Urothelium cell line (cell line): ENCODE measurements at regions not wholly inside any gene's neighbourhood (a gene's known extent, or its start where the extent isn't known, plus 50 kb on each side); places are given as distances from the start of the nearest gene placed in this dataset.

ENCODE experiments used
- DNase-seq: peaks from one replicate; pipeline ENCODE4 v3.0.0; 2011; ENCODE audit warnings: low spot score, mixed read lengths
- FAIRE-seq: peaks from 2 replicates; lab custom pipeline; 2011; peaks lifted over from hg19 to GRCh38; lab: Jason Lieb, UNC

DNA sequence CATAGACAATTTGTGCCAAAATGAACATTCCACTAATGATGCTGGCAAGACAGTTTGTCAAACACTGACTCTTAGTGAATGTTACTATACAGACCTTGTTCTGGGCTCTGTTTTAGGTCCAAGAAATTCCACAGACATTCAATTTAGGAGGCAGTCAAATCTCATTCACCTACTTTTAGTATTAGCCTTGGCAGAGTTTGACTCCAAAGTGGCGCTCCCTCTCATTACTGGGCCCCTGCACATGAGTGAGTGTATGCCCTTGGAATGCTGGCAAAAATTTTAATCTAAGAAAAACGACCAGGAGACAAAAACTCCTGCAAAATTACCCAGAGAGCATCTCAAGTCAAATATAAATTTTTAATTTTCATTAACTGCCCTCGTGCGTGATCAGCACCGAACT is 94.9 kb upstream of the SLC27A6 start:
- DNase-seq (no peak), FAIRE-seq (no peak)

DNA sequence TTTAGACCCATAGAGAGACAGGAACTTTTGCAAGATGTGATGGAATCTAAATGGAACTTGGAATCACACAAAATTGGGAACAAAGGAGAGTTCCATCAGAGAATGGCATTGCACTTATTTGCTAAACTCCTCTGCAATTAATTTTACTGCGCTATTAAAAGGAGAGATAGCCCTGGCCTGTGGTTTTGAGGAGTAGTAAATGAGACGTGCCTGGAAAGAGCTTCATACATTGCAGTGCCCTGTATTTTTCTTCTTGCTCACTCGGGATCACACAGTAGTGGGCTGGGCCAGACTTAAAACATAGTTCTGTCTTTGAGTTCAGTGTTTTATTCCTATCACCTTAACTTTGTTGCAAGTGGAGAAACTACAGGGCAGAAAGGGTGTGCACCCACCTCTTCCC is 94.4 kb upstream of the SLC27A6 start:
- FAIRE-seq, result no peak
- DNase-seq, result no peak

DNA sequence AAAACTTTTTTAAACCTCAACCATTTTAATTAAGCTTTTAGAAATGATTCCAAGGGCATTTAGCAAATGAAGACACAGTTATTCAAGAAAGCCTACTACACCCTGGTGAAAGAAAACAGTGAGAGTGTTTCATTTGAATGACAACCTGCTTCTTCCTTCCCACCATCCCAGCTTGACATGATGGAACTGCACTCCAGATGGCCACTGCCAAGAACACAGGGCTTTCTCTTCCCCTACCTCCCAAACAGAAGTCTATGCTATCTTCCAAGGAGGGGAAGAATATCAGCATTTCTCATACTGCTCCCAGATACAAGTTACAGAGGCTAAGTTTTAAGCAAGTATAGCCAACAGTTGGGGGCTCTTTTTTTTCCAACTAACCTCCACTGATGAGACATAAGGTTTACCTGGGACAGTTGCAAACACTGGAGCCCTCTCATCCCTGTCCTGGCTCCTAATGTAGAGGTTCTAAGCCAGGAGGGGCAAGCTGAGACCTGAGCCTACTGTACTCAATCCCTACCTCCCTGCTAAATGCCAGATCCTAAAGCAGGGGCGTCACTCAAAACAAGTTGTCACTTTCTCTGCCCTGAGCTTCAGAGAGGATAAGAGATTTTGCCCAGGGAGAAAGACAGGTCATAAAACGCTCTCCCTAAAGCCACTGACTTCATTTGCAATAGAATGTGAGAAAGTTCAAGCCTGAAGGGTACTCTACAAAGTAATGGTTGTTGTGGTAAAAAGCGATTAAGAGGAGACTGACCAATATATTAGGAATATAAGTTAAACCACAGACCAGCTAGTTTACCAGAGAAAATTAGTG is 88.5 kb upstream of the SLC27A6 start:
- no peak for DNase-seq
- no peak for FAIRE-seq

DNA sequence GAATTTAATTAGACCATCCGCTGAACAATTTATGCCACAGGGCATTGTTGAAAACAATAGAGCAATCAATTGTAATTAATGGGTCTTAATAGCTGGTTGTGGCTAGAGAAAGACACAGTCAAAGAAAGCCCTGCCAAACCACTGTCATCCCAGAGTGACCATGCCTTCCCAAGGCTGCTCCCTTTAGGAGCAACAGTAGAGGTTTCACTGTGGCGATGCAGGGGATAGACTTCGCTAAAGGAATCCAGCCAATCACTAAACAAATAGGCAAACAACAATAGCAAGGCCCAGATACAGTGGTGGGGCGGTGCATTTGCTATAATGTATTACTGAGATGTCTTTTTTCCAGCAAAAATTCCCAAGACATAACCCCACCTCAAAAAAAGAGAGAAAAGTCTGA is 87.8 kb upstream of the SLC27A6 start:
- FAIRE-seq (no peak), DNase-seq (no peak)

DNA sequence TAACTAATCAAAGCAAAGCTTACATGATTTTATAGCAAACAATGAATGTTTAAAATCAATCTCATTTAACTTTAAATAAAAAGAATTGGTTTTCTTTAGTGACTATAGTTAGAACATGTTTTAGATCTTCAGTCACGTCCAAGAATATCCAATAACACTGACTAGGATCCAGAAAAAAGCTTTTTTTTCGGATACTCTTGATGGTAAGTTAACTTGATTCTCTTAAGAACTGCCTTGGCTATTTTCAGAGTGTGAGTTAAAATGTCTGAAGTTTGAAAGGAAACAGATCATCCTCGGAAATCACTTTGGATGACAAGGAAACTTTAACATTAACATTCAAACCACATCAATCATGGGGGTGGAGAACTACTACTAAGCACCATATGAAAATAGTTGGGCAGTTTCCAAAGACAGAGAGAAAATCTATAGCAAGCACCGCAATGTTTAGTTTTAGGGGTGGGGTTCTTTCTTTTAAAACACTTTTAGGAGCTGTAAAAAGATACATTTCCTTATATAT is 83.7 kb upstream of the SLC27A6 start:
- FAIRE-seq, result no peak

DNA sequence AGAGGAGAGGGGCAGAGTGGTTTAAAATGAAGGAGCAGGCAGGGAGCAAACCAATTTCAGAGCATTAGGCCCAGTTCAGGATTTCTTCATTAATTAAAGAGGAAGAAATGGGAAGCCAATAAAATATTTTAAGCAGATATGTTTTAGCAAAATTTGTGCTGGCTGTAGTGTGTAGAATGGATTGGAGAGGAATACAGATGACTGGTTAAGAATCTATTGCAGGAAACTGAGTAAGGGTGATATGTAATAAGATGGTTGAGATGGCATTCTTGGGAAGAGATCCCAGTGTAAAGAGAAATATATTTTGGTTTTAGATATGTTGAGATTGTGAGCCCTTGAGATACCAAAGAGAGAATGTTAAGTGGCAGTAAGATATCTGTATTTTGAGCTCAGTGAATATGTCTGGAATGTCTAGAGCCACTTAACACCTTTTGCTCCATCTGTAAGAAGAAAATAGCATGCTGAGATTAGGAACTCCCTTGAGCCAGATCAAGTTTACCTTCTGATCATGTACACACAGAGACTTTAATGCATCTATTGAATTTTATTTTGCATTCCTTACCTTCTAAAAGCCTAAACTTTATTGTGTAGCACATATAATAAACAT is 79.5 kb upstream of the SLC27A6 start:
- no peak for DNase-seq
- FAIRE-seq, result no peak

More for the DNA sequence above, 83.7 kb upstream of the SLC27A6 start:
- no peak for DNase-seq

DNA sequence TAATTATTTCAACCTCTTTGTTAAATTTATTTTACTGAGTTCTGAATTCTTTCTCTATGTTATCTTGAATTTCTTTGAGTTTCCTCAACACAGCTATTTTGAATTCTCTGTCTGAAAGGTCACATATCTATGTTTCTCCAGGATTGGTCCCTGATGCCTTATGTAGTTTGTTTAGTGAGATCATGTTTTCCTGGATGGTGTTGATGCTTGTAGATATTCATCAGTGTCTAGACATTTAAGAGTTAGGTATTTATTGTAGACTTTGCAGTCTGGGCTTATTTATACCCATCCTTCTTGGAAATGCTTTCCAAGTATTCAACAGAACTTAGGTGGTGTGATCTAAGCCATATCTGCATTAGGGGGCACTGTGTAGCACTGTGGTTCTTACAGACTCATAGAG is 70.2 kb upstream of the SLC27A6 start:
- no peak for FAIRE-seq
- no peak for DNase-seq

DNA sequence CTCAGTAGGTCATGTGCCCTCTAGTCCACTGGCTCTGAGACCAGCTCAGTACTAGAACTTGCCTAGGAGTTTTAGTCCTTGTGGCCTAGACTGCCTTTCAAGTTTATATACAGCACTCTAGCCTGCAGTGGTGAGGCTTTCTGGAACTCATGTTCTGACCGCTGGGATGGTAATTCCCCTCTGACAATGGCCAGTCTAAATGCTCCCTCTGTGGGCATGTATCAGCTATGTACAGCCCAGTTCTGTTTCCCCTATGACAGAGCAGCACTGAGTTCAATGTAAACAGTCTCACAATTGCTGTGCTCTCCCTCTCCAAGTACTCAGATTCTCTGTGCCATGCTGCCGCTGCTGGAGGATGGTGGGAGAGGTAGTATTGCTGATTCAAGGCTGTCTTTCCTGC is 68.6 kb upstream of the SLC27A6 start:
- no peak for DNase-seq
- no peak for FAIRE-seq

DNA sequence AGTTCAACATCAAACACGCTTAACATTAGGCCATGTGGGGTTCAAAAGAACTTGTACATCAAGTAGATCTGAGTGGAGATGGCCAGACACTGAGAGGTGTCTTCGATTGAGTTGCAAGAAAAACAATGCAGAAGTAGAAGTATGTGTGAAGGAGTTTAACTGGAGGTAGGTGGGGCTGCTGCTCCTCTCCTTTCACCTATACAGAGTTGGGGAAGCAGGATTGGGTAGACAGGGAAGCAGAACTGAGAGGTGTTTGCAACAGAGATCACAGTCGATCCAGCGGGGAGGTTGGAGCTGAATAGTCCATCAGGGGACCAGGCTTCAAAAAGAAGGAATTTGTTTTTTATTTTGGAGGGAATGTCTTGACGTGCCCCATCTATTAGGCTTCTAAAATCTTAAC is 61.7 kb upstream of the SLC27A6 start:
- FAIRE-seq (no peak), DNase-seq (no peak)

DNA sequence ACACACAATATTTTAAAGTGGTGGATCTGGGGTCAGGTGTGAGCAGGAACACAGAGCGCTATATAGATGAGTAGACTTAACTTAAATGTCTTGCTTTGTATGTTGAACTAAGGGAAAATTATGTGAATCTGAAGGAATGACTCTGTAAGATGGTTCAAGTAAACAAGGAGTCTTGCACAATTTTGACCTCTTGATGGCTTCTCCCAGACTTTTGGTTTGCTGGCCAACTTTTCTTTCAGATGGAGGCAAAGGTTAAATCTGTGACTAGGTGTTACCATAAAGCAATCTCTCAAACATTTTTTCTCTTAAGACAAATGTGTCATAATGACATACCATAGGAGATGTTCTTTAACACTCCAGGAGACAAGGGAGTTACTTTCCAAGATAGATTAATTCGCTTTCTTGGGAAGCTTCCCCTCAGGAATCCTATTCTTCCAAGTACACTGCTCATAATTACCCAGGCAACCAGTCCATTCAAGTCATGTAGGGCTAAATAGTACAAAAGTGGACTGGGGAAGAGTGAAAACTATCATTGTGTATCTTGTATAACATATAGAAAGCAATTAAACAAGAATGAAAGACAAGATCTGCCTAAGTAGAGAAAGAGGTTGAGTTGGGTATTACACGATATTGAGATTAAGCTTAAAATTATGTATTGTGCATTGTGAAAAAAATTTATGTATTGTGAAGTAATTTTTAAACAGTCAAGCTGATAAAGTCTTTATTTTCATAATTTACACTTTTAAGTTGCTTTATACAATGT is 60.3 kb upstream of the SLC27A6 start:
- no peak for FAIRE-seq
- no peak for DNase-seq

DNA sequence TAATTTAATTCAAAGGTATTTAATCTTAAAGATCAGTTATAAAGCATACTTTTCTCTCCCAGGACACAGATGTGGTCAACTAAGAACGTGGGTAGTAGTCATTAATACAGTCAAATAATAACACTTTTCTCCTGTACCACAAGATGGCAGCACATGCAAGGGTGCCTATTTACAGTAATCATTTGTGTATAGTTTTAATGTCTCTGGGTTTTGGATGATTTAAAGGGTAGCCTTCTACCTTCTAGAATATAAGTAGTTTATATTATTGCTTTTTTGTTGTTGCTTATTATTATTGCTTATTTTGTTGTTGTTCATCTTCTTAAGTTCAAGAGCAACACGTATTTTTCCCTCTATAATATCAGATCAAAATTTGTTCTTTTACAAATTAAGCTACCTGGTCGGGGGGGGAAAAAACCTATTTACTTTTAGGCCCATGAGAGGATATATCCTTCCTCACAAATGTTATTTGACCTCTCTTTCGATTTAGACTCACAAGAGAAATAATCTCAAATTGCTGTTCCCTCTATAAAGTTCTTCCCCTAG is 59.6 kb upstream of the SLC27A6 start:
- FAIRE-seq (no peak), DNase-seq (peak; percentile 51)

DNA sequence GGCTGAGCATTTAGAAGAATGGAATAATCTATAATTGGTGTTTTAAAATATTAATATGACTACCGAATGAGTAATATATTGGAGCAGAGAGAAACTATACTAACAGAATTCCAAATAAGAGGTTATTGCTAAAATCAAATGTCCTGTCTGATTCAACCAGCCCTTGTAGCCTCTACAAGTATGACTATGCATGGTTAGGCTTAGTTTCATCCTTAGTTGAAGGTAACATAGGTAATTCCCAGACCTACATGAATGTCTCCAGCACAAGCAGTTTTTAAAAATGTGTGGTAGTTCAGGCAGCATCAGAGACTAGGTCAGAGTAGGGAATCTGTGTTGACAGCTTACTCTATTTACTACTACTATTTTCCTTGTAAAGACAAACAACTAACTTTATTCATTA is 51.7 kb upstream of the SLC27A6 start:
- FAIRE-seq (no peak), DNase-seq (no peak)
